ENCODE measurements at regions not wholly inside any gene's neighbourhood (a gene's known extent, or its start where the extent isn't known, plus 50 kb on each side); places are given as distances from the start of the nearest gene placed in this dataset.

GRCh38 chr4:182147391-182147790 lies 95.8 kb upstream of the TENM3 start:
- TF ChIP-seq CTCF (IDR thresholded peaks at IDR 0.05), result no peak
- no peak for TF ChIP-seq POLR2AphosphoS5 (IDR thresholded peaks at IDR 0.05)
- TF ChIP-seq POLR2A (IDR thresholded peaks at IDR 0.05), result no peak
- TF ChIP-seq EP300 (IDR thresholded peaks at IDR 0.05), result no peak
